Pons (tissue), 1 donor: ENCODE measurements at regions not wholly inside any gene's neighbourhood (a gene's known extent, or its start where the extent isn't known, plus 50 kb on each side); places are given as distances from the start of the nearest gene placed in this dataset.

Experiments
- DNase-seq: peaks from one replicate; pipeline ENCODE4 v3.0.0-alpha.2; 2016; ENCODE audit warnings: low spot score

DNA sequence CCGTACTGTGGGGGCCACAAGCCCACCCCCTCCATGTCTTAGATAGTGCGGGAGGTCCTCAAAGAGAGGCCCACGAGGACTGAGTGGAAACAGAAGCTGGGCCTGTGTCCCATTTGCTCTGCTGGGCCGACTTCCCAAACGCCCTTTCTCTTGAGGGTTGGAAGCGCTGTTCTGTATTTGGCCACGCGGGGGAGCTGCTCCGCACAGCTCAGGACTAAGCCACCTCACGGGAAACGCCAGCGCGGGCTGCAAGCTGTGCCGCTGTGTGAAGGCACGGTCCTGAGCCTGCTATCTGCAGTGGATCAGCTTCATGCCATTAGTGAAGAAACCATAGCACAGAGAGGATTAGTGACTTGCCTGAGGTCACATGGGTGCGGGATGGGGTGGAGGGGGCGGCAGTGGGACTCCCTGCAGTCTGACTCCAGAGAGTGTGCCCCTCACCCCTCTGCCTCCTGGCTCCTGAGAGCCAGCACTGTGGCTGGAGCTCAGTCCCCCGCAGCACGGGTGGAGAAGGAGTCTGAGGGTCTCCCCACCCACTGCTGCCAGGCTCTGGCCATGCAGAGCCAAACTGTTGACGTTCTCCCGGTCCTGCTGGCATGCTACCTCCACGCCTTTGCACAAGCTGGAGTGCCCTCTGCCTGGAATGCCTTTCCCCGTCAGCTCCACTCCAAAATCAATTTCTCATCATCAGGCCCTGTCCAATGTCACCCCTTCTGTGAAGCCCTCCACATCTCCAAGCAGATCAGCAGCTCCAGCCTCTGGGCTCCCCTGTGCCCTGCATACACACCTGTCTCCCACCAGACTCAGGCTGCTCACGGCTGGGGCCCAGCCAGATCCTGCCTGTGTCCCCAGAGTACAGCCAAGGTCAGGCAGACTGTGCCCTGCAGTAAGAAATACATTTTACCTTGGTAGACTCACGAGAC lies 51.5 kb upstream of the LRRC32 start:
- peak; percentile 76 for DNase-seq

- DNase-seq, result no peak
These were observed 52.6 kb upstream of the LRRC32 start for GRCh38 chr11:76723142-76723541.

- DNase-seq, result no peak
These were observed 53.0 kb upstream of the LRRC32 start for GRCh38 chr11:76723548-76723947.

DNA sequence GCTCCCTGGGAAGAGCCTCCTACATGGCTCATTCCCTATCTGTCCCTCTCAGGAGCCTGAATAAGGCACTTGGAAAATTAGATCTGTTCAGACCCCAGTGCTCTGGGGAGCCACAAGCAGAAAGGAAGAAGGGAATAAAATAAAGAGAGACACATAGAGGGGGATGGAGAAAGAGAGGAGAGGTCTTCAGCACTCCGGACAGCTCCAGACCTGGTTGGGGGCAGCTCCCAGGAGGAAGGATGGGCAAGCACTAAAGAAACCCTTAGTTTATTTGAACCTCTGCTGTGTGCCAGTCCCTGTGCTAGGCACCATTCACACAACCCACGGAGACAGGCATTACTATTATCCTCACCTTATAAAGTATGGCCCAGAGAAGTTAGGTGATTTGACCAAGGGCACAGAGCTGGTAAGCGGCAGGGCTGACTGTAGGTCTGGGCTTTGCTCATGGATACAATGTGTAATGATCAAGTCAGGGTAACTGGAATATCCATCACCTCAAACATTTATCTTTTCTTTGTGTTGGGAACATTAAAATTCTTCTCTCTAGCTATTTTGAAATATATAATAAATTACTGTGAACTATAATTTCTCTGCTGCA lies 53.7 kb upstream of the LRRC32 start:
- DNase-seq, result no peak

- DNase-seq, result no peak
These were observed 54.9 kb upstream of the TSKU start for GRCh38 chr11:76728227-76728626.

DNA sequence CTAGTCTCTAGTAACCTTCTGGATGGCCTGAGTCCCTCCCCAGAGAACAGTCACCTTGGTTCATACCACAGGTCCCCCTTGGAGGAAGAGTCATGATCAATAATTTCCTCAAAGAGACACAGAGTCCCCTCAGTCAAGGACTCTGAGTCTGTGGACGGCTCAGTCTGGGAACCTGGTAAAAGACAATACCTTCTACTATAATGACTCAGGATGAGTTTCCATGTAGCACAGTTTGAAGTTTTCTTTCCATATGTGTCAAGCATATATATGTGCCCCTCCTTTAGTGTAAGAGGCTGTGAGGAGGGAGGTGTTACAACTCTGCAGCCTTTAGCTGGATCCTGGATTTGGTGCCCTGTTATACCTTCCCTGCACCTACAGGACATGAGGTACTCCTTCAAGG lies 54.4 kb upstream of the TSKU start:
- DNase-seq, result no peak

GRCh38 chr11:76729214-76729613 lies 53.9 kb upstream of the TSKU start:
- DNase-seq, result no peak

GRCh38 chr11:76730887-76731565 lies 52.1 kb upstream of the TSKU start:
- no peak for DNase-seq

GRCh38 chr11:76732643-76733042 lies 50.5 kb upstream of the TSKU start:
- no peak for DNase-seq
